ENCODE measurements at regions not wholly inside any gene's neighbourhood (a gene's known extent, or its start where the extent isn't known, plus 50 kb on each side); places are given as distances from the start of the nearest gene placed in this dataset.

- no peak for TF ChIP-seq EP300 (IDR thresholded peaks at IDR 0.05)
- no peak for TF ChIP-seq CTCF (IDR thresholded peaks at IDR 0.05)
Observed at GRCh38 chr16:48970216-48970615, 311.4 kb downstream of the CBLN1 start.

All from suprapubic skin (tissue), 3 donors.